ENCODE measurements at regions not wholly inside any gene's neighbourhood (a gene's known extent, or its start where the extent isn't known, plus 50 kb on each side); places are given as distances from the start of the nearest gene placed in this dataset.

DNA sequence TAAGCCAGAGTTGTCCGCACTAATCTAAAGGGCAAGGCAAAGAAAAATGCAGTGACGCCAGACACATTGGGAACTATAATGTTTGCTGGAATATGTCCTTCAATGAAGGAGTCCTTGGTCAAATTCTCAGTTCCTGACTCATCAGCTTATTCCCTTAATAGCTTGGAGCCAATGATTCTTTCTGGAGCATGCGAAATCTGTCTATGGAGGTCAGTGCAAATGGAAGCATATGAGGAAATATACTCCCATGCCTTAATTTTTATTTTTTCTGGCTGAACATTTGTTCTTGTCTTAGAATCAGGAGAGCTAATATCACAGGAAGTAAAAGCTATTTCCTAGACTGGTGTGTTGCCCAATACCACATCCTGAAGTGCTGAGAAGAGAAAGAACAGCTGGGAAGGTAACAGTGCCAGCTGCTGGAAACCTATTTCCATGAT, 289.8 kb upstream of the SPRY2 start:
- no peak for TF ChIP-seq CTCF (IDR thresholded peaks at IDR 0.05; ENCODE audit: low read depth, low read length)
- TF ChIP-seq POLR2A (IDR thresholded peaks at IDR 0.05; ENCODE audit: extremely low read depth, insufficient read length): no peak
- no peak for TF ChIP-seq MYC (IDR thresholded peaks at IDR 0.05; ENCODE audit: low read depth, low read length)
- TF ChIP-seq MAX (IDR thresholded peaks at IDR 0.05; ENCODE audit: low read depth, low read length): no peak
